Loucy (cell line): ENCODE measurements at regions not wholly inside any gene's neighbourhood (a gene's known extent, or its start where the extent isn't known, plus 50 kb on each side); places are given as distances from the start of the nearest gene placed in this dataset.

Source experiments
- H2AFZ ChIP-seq: fragments of 200-600 bp; sonication (generic); 2 replicates; pipeline ENCODE4 v1.6.0; 2016; ENCODE audit warnings: antibody characterized with exemption, mild to moderate bottlenecking, low read length, moderate library complexity
- H3F3A ChIP-seq: fragments of 200-600 bp; 2 replicates; pipeline ENCODE4 v1.6.0; 2016; ENCODE audit warnings: antibody characterized with exemption, low read depth, mild to moderate bottlenecking
- H3K27me3 ChIP-seq: fragments of 200-600 bp; sonication (generic); 2 replicates; pipeline ENCODE4 v1.6.1; 2014; ENCODE audit warnings: low read length, mild to moderate bottlenecking; ENCODE audit not compliant: insufficient read depth, poor library complexity, severe bottlenecking
- H3K36me3 ChIP-seq: fragments of 200-600 bp; sonication (generic); 2 replicates; pipeline ENCODE4 v1.6.1; 2016; ENCODE audit warnings: low read length; ENCODE audit not compliant: insufficient read depth
- H3K4me1 ChIP-seq: fragments of 200-600 bp; sonication (generic); 2 replicates; pipeline ENCODE4 v1.5.1; 2014; ENCODE audit warnings: low read length, mild to moderate bottlenecking; ENCODE audit not compliant: insufficient read depth, poor library complexity, severe bottlenecking
- H3K4me2 ChIP-seq: fragments of 200-600 bp; sonication (generic); 2 replicates; pipeline ENCODE4 v1.6.0; 2014; ENCODE audit warnings: antibody characterized with exemption, low read length, low read depth, mild to moderate bottlenecking; ENCODE audit not compliant: poor library complexity, severe bottlenecking
- H3K4me3 ChIP-seq: fragments of 200-600 bp; sonication (generic); 2 replicates; pipeline ENCODE4 v1.5.1; 2014; ENCODE audit warnings: low read length, mild to moderate bottlenecking, mixed read lengths; ENCODE audit not compliant: poor library complexity, severe bottlenecking
- H3K79me2 ChIP-seq: fragments of 200-600 bp; sonication (generic); 2 replicates; pipeline ENCODE4 v1.6.1; 2014; ENCODE audit warnings: low read length; ENCODE audit not compliant: insufficient read depth
- H3K9ac ChIP-seq: fragments of 200-600 bp; sonication (generic); 2 replicates; pipeline ENCODE4 v1.6.0; 2014; ENCODE audit warnings: mild to moderate bottlenecking, low read depth, low read length, moderate library complexity; ENCODE audit not compliant: poor library complexity, severe bottlenecking
- H3K9me2 ChIP-seq: fragments of 200-600 bp; sonication (generic); replicated peaks from 2 replicates; pipeline ENCODE4 v1.6.1; 2016; ENCODE audit warnings: low read depth, low read length, mixed read lengths
- H3K9me3 ChIP-seq: fragments of 200-600 bp; sonication (generic); 2 replicates; pipeline ENCODE4 v1.6.1; 2014; ENCODE audit warnings: mild to moderate bottlenecking, antibody characterized with exemption, low read length, low read depth; ENCODE audit not compliant: insufficient read depth
- H4K20me1 ChIP-seq: fragments of 200-600 bp; sonication (generic); 2 replicates; pipeline ENCODE4 v1.6.0; 2014; ENCODE audit warnings: antibody characterized with exemption, low read length, mild to moderate bottlenecking; ENCODE audit not compliant: insufficient read depth, poor library complexity, severe bottlenecking
- CTCF ChIP-seq: fragments of 200-600 bp; sonication (generic); conservative IDR thresholded peaks from 2 replicates; pipeline ENCODE4 v1.5.1; 2014; ENCODE audit warnings: mild to moderate bottlenecking, antibody characterized with exemption, low read length
- EZH2phosphoT487 ChIP-seq: fragments of 200-600 bp; IDR thresholded peaks from 2 replicates; pipeline ENCODE4 v1.6.1; 2018; ENCODE audit warnings: antibody characterized with exemption, mild to moderate bottlenecking, moderate library complexity, borderline replicate concordance

GRCh38 chr14:49286257-49286983 lies 299.8 kb downstream of the RPS29 start:
- H3K36me3 ChIP-seq = no peaks in the 10 kb centered on the region
- no peaks in the 10 kb centered on the region for H3F3A ChIP-seq
- H3K9me3 ChIP-seq = no peaks in the 10 kb centered on the region
- no peaks in the 10 kb centered on the region for H4K20me1 ChIP-seq
- TF ChIP-seq EZH2phosphoT487 (no peak), CTCF (no peak)
- H3K9ac ChIP-seq = no peak overlapping the region
- H3K79me2 ChIP-seq = no peaks in the 10 kb centered on the region
- no peak overlapping the region for H3K4me3 ChIP-seq
- no peak overlapping the region for H2AFZ ChIP-seq
- no peaks in the 10 kb centered on the region for H3K9me2 ChIP-seq
- no peaks in the 10 kb centered on the region for H3K4me1 ChIP-seq
- H3K27me3 ChIP-seq = no peaks in the 10 kb centered on the region
- no peak overlapping the region for H3K4me2 ChIP-seq

- Histone ChIP-seq H3K4me1 (no peaks in the 10 kb centered on the region), H3K9ac (no peak overlapping the region), H3K36me3 (no peaks in the 10 kb centered on the region), H2AFZ (no peak overlapping the region), H3K4me2 (no peak overlapping the region), H3K4me3 (no peak overlapping the region), H3K27me3 (no peaks in the 10 kb centered on the region), H3F3A (no peaks in the 10 kb centered on the region), H3K79me2 (no peaks in the 10 kb centered on the region), H4K20me1 (no peaks in the 10 kb centered on the region), H3K9me2 (no peaks in the 10 kb centered on the region), H3K9me3 (no peaks in the 10 kb centered on the region)
- TF ChIP-seq CTCF = no peak
- TF ChIP-seq EZH2phosphoT487 = no peak
Measured at GRCh38 chr14:49280566-49280965, 305.6 kb downstream of the RPS29 start.

GRCh38 chr14:49250517-49250916 lies 335.7 kb downstream of the RPS29 start:
- Histone ChIP-seq H3K36me3 (no peaks in the 10 kb centered on the region), H2AFZ (no peak overlapping the region), H3K9me3 (no peaks in the 10 kb centered on the region), H3K9me2 (no peaks in the 10 kb centered on the region), H3F3A (no peaks in the 10 kb centered on the region), H4K20me1 (no peaks in the 10 kb centered on the region), H3K4me2 (no peak overlapping the region), H3K4me3 (no peak overlapping the region), H3K79me2 (no peaks in the 10 kb centered on the region), H3K27me3 (no peaks in the 10 kb centered on the region), H3K9ac (no peak overlapping the region), H3K4me1 (no peaks in the 10 kb centered on the region)
- TF ChIP-seq EZH2phosphoT487 (no peak), CTCF (no peak)
